ENCODE measurements at regions not wholly inside any gene's neighbourhood (a gene's known extent, or its start where the extent isn't known, plus 50 kb on each side); places are given as distances from the start of the nearest gene placed in this dataset.

GRCh38 chr14:101706509-101707067 lies 54.9 kb upstream of the PPP2R5C start:
- no peak for DNase-seq (ENCODE audit: low read depth)

DNA sequence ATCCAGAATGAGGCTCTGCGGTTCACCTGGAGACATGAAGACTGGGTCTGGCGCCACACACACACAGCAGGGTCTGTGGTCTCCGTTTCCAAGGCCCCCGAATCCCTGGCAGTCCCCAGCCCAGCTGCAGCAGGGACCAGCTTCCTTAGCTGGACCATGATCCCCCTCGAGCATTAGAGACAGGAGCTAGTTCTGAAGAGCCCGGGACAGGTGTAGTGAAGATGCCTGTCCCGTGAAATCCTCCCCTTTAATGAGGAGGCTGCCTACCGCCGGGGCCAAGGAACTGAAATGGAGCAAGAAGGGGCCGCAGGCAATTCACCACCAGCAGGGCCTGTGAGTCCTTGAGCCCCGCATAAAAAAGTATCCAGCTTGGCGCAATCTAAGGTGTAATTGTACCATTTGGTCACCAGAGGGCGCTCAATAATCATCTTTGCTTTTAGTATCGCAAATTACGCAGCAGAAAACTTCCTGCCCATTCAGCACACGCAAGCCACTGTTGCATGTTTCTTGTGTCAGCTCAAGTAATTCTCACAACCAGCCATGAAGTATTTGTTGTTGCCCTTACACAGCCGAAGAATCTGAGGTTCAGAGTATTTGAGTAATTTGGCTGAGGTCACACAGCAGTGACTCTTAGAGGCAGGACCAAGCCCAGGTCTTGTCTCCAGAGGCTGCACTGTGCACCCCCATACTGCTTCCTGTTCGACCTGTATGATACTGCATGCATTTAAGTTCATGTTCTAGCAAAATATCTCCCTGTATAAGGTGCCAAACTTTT lies 54.3 kb upstream of the PPP2R5C start:
- peak; percentile 34 for DNase-seq (ENCODE audit: low read depth)

DNA sequence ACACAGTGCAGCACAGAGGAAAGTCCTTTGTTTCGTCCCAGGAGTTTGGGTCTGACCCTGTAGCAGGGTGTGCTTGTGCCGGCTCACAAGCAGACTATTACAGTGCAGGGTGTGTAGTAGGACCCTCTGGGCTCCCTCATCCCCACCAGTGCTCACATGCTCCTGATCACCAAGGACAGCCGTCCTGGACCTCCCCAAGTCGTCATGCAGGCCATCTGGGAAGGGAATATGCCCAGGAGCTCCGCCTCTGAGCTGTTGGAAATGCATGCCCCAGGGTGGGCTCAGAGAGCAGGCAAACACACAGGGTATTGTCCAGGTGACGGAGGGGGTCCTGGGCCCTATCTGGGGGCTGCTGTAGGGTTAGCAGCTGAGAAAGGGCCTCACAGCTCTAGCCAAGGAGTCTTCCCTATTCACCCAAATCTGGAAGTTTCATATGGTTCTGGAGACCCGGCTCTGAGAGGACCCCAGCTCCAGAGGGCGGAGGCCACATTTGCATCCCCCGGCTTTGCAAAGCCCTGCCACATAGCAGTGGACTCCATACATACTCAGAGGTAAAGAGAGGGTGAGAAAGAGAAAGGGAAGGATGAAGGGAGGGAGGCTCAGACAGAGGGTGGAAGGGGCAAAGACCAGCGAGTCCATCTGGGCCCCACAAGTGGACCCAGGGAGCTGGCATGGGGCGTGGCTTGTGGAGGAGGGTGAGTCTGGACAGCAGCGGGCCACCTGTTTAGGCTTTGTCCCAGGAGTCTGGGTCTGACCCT lies 53.5 kb upstream of the PPP2R5C start:
- DNase-seq (ENCODE audit: low read depth), result no peak

DNA sequence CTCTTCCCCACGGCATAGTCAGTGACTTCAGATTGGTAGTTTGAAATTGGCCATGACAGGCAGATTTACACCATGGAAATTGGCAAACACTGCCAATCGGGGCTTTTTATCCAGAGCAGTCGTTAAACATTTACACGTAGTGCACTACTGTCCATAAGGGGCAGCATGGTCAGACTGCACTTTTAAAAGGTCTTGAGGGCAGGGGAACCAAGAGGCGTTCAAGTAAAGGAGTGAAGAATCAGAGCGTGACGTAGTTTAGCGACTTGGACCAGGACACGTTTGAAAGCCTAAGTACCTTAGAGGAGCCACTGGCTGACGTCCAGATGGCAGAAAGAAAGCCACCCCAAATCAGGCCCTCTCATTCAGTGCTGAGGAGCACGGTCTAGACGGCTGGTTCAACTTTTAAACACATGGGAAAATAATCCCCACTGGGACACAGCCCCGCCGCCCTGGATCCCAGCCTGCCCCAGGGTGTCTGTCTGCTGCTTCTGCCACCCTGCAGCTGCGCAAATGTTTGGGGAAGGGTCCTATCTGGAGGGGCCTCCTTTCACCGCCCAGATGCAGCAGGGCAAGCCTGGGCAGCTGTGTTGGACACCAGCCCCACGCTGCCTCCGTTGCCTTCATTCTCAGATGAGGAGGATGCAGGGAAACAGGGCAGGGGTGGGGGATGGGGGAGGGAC lies 52.5 kb upstream of the PPP2R5C start:
- no peak for DNase-seq (ENCODE audit: low read depth)

- DNase-seq (ENCODE audit: low read depth), result no peak
Observed at GRCh38 chr14:101709533-101709881, 52.0 kb upstream of the PPP2R5C start.

- no peak for DNase-seq (ENCODE audit: low read depth)
Observed at GRCh38 chr14:101709962-101710931, 51.3 kb upstream of the PPP2R5C start.

GRCh38 chr14:101711041-101711856 lies 50.3 kb upstream of the PPP2R5C start:
- no peak for DNase-seq (ENCODE audit: low read depth)
